ENCODE measurements at regions not wholly inside any gene's neighbourhood (a gene's known extent, or its start where the extent isn't known, plus 50 kb on each side); places are given as distances from the start of the nearest gene placed in this dataset.

- Histone ChIP-seq H3K36me3 (replicated peaks; ENCODE audit: insufficient read depth, low read depth) (no peaks in the 10 kb centered on the region), H3K27ac (no peak overlapping the region), H3K79me2 (no peaks in the 10 kb centered on the region), H2AFZ (no peak overlapping the region), H3K9me3 (ENCODE audit: low read depth) (no peaks in the 10 kb centered on the region), H3K4me3 (no peak overlapping the region), H3K4me1 (ENCODE audit: insufficient read depth) (no peaks in the 10 kb centered on the region), H3K4me2 (no peak overlapping the region), H3K9me2 (replicated peaks; ENCODE audit: insufficient read depth) (no peaks in the 10 kb centered on the region), H3K27me3 (peaks cover 81% of the 10 kb centered on the region), H4K20me1 (ENCODE audit: insufficient read depth, poor library complexity, severe bottlenecking) (no peaks in the 10 kb centered on the region)
- TF ChIP-seq EZH2 (IDR thresholded peaks at IDR 0.05; ENCODE audit: borderline replicate concordance) (no peak), EZH2phosphoT487 (IDR thresholded peaks at IDR 0.05; ENCODE audit: low read depth, severe bottlenecking, unreplicated experiment) (no peak), CTCF (IDR thresholded peaks at IDR 0.05; ENCODE audit: poor library complexity) (no peak)
- WGBS (ENCODE audit: low lambda C conversion rate, missing lambda C conversion rate) = 86% methylated on average over 17 of the region's 17 CpGs
- DNase-seq (ENCODE audit: low spot score) = no peak
Observed at GRCh38 chr13:99892866-99893504, 78.6 kb downstream of the ZIC5 start.

GRCh38 chr13:99892196-99892613, 79.4 kb downstream of the ZIC5 start:
- 47% methylated on average over 8 of the region's 8 CpGs for WGBS (ENCODE audit: low lambda C conversion rate, missing lambda C conversion rate)
- Histone ChIP-seq H3K9me3 (ENCODE audit: low read depth) (no peaks in the 10 kb centered on the region), H3K4me2 (no peak overlapping the region)

GRCh38 chr13:99886706-99887105, 84.9 kb downstream of the ZIC5 start:
- Histone ChIP-seq H3K27ac (no peak overlapping the region), H3K9me2 (replicated peaks; ENCODE audit: insufficient read depth) (no peaks in the 10 kb centered on the region), H3K27me3 (peaks cover 19% of the 10 kb centered on the region), H3K4me3 (no peak overlapping the region), H3K36me3 (replicated peaks; ENCODE audit: insufficient read depth, low read depth) (no peaks in the 10 kb centered on the region), H3K79me2 (no peaks in the 10 kb centered on the region), H4K20me1 (ENCODE audit: insufficient read depth, poor library complexity, severe bottlenecking) (no peaks in the 10 kb centered on the region), H3K4me1 (ENCODE audit: insufficient read depth) (no peaks in the 10 kb centered on the region), H3K4me2 (no peak overlapping the region), H2AFZ (no peak overlapping the region), H3K9me3 (ENCODE audit: low read depth) (no peaks in the 10 kb centered on the region)
- WGBS (ENCODE audit: low lambda C conversion rate, missing lambda C conversion rate) = 94% methylated on average over 4 of the region's 4 CpGs
- no peak for DNase-seq (ENCODE audit: low spot score)
- TF ChIP-seq CTCF (IDR thresholded peaks at IDR 0.05; ENCODE audit: poor library complexity) (no peak), EZH2 (IDR thresholded peaks at IDR 0.05; ENCODE audit: borderline replicate concordance) (no peak)

More at GRCh38 chr13:99892196-99892613, 79.4 kb downstream of the ZIC5 start:
- H3K4me1 ChIP-seq (ENCODE audit: insufficient read depth) = no peaks in the 10 kb centered on the region
- H3K4me3 ChIP-seq = no peak overlapping the region
- H4K20me1 ChIP-seq (ENCODE audit: insufficient read depth, poor library complexity, severe bottlenecking) = no peaks in the 10 kb centered on the region
- H3K9me2 ChIP-seq (replicated peaks; ENCODE audit: insufficient read depth) = no peaks in the 10 kb centered on the region
- DNase-seq (ENCODE audit: low spot score) = no peak
- no peaks in the 10 kb centered on the region for H3K36me3 ChIP-seq (replicated peaks; ENCODE audit: insufficient read depth, low read depth)
- H3K79me2 ChIP-seq = no peaks in the 10 kb centered on the region
- H3K27me3 ChIP-seq = peaks cover 74% of the 10 kb centered on the region
- TF ChIP-seq EZH2phosphoT487 (IDR thresholded peaks at IDR 0.05; ENCODE audit: low read depth, severe bottlenecking, unreplicated experiment) (no peak), EZH2 (IDR thresholded peaks at IDR 0.05; ENCODE audit: borderline replicate concordance) (no peak), CTCF (IDR thresholded peaks at IDR 0.05; ENCODE audit: poor library complexity) (no peak)
- no peak overlapping the region for H2AFZ ChIP-seq
- H3K27ac ChIP-seq = no peak overlapping the region

Measured in hepatocyte (in vitro differentiated cells).